Activated naive CD8-positive, alpha-beta T cell treated with anti-CD3 and anti-CD28 coated beads, Interleukin-2, amount 50 U/mL, for 24 hours (primary cell): ENCODE measurements at regions not wholly inside any gene's neighbourhood (a gene's known extent, or its start where the extent isn't known, plus 50 kb on each side); places are given as distances from the start of the nearest gene placed in this dataset.

Source experiments
- ATAC-seq: fragments of 150-1000 bp; cut with Tn5 transposase; one replicate; pipeline ENCODE4 v1.10.0; 2021
- DNase-seq: peaks from one replicate; pipeline ENCODE4 v3.0.0; 2021
- H3K27ac Mint-ChIP-seq: one replicate; pipeline ENCODE4 v1.8.0; 2021; ENCODE audit warnings: mild to moderate bottlenecking, mixed read lengths
- H3K27me3 Mint-ChIP-seq: one replicate; pipeline ENCODE4 v1.8.0; 2021; ENCODE audit warnings: mixed read lengths
- H3K36me3 Mint-ChIP-seq: one replicate; pipeline ENCODE4 v1.8.0; 2021; ENCODE audit warnings: low read depth, mixed read lengths
- H3K4me1 Mint-ChIP-seq: one replicate; pipeline ENCODE4 v1.8.0; 2021; ENCODE audit warnings: mixed read lengths
- H3K4me3 Mint-ChIP-seq: one replicate; pipeline ENCODE4 v1.8.0; 2021; ENCODE audit warnings: mild to moderate bottlenecking, moderate library complexity, mixed read lengths
- H3K9me3 Mint-ChIP-seq: one replicate; pipeline ENCODE4 v1.8.0; 2021; ENCODE audit warnings: mixed read lengths

GRCh38 chr10:8229153-8229552, 174.7 kb downstream of the GATA3 start:
- no peak for DNase-seq
- Mint-ChIP-seq H3K27me3 (no peaks in the 10 kb centered on the region), H3K27ac (no peak overlapping the region), H3K4me3 (no peak overlapping the region), H3K4me1 (peaks cover 14% of the 10 kb centered on the region), H3K36me3 (no peaks in the 10 kb centered on the region), H3K9me3 (no peaks in the 10 kb centered on the region)
- ATAC-seq = peak; percentile 73

- Mint-ChIP-seq H3K9me3 (no peaks in the 10 kb centered on the region), H3K27me3 (no peaks in the 10 kb centered on the region), H3K36me3 (no peaks in the 10 kb centered on the region), H3K4me1 (peaks cover 12% of the 10 kb centered on the region), H3K27ac (no peak overlapping the region), H3K4me3 (no peak overlapping the region)
- no peak for DNase-seq
- ATAC-seq = no peak
Measured at GRCh38 chr10:8230902-8231301, 176.4 kb downstream of the GATA3 start.

- H3K36me3 Mint-ChIP-seq = no peaks in the 10 kb centered on the region
Measured at GRCh38 chr10:8233049-8233448, 178.6 kb downstream of the GATA3 start.

GRCh38 chr10:8233832-8234259, 179.4 kb downstream of the GATA3 start:
- no peak overlapping the region for H3K27ac Mint-ChIP-seq
- no peaks in the 10 kb centered on the region for H3K36me3 Mint-ChIP-seq
- peaks cover 22% of the 10 kb centered on the region for H3K4me1 Mint-ChIP-seq
- H3K27me3 Mint-ChIP-seq = no peaks in the 10 kb centered on the region
- no peak overlapping the region for H3K4me3 Mint-ChIP-seq
- ATAC-seq (no peak), DNase-seq (no peak)
- H3K9me3 Mint-ChIP-seq = no peaks in the 10 kb centered on the region

More at GRCh38 chr10:8233049-8233448, 178.6 kb downstream of the GATA3 start:
- H3K27ac Mint-ChIP-seq = no peak overlapping the region
- ATAC-seq (no peak), DNase-seq (no peak)
- H3K4me3 Mint-ChIP-seq = no peak overlapping the region
- H3K4me1 Mint-ChIP-seq = peaks cover 17% of the 10 kb centered on the region
- H3K27me3 Mint-ChIP-seq = no peaks in the 10 kb centered on the region
- no peaks in the 10 kb centered on the region for H3K9me3 Mint-ChIP-seq

GRCh38 chr10:8235253-8236027, 181.0 kb downstream of the GATA3 start:
- H3K4me3 Mint-ChIP-seq = no peak overlapping the region
- H3K27me3 Mint-ChIP-seq = no peaks in the 10 kb centered on the region
- DNase-seq (no peak), ATAC-seq (no peak)
- H3K36me3 Mint-ChIP-seq = no peaks in the 10 kb centered on the region
- H3K4me1 Mint-ChIP-seq = peaks cover 25% of the 10 kb centered on the region
- no peaks in the 10 kb centered on the region for H3K9me3 Mint-ChIP-seq
- no peak overlapping the region for H3K27ac Mint-ChIP-seq

GRCh38 chr10:8238986-8239385, 184.5 kb downstream of the GATA3 start:
- Mint-ChIP-seq H3K36me3 (no peaks in the 10 kb centered on the region), H3K4me1 (peaks cover 44% of the 10 kb centered on the region), H3K27ac (peak overlapping the region; percentile 16), H3K9me3 (no peaks in the 10 kb centered on the region), H3K27me3 (no peaks in the 10 kb centered on the region), H3K4me3 (no peak overlapping the region)
- DNase-seq (no peak), ATAC-seq (peak; percentile 18)

GRCh38 chr10:8240861-8241260, 186.4 kb downstream of the GATA3 start:
- Mint-ChIP-seq H3K27ac (no peak overlapping the region), H3K4me1 (peaks cover 63% of the 10 kb centered on the region), H3K27me3 (no peaks in the 10 kb centered on the region), H3K36me3 (no peaks in the 10 kb centered on the region), H3K9me3 (no peaks in the 10 kb centered on the region), H3K4me3 (no peak overlapping the region)
- DNase-seq = no peak
- ATAC-seq = no peak

- peak overlapping the region; percentile 37 for H3K4me3 Mint-ChIP-seq
Measured at GRCh38 chr10:8242295-8242872, 187.9 kb downstream of the GATA3 start.

GRCh38 chr10:8245131-8245813, 190.8 kb downstream of the GATA3 start:
- Mint-ChIP-seq H3K4me3 (peak overlapping the region; percentile 58), H3K27ac (peak overlapping the region; percentile 86), H3K36me3 (peaks cover 3% of the 10 kb centered on the region), H3K9me3 (peaks cover 15% of the 10 kb centered on the region), H3K4me1 (peaks cover 56% of the 10 kb centered on the region), H3K27me3 (no peaks in the 10 kb centered on the region)
- DNase-seq (no peak), ATAC-seq (no peak)

More at GRCh38 chr10:8242295-8242872, 187.9 kb downstream of the GATA3 start:
- peaks cover 73% of the 10 kb centered on the region for H3K4me1 Mint-ChIP-seq
- H3K27ac Mint-ChIP-seq = peak overlapping the region; percentile 78
- H3K27me3 Mint-ChIP-seq = no peaks in the 10 kb centered on the region
- DNase-seq (peak; percentile 73), ATAC-seq (peak; percentile 98)
- H3K9me3 Mint-ChIP-seq = peaks cover 8% of the 10 kb centered on the region
- H3K36me3 Mint-ChIP-seq = peaks cover 3% of the 10 kb centered on the region

- Mint-ChIP-seq H3K27me3 (no peaks in the 10 kb centered on the region), H3K36me3 (peaks cover 3% of the 10 kb centered on the region), H3K27ac (peak overlapping the region; percentile 86)
Measured at GRCh38 chr10:8245814-8246142, 191.3 kb downstream of the GATA3 start.

GRCh38 chr10:8246548-8246947, 192.1 kb downstream of the GATA3 start:
- DNase-seq = no peak
- Mint-ChIP-seq H3K4me3 (no peak overlapping the region), H3K27me3 (no peaks in the 10 kb centered on the region), H3K36me3 (peaks cover 3% of the 10 kb centered on the region), H3K4me1 (peaks cover 53% of the 10 kb centered on the region), H3K27ac (no peak overlapping the region), H3K9me3 (peaks cover 15% of the 10 kb centered on the region)
- no peak for ATAC-seq

More at GRCh38 chr10:8245814-8246142, 191.3 kb downstream of the GATA3 start:
- peak overlapping the region; percentile 58 for H3K4me3 Mint-ChIP-seq
- peaks cover 56% of the 10 kb centered on the region for H3K4me1 Mint-ChIP-seq
- ATAC-seq = no peak
- peaks cover 15% of the 10 kb centered on the region for H3K9me3 Mint-ChIP-seq
- DNase-seq = no peak

GRCh38 chr10:8247191-8247590, 192.7 kb downstream of the GATA3 start:
- H3K27me3 Mint-ChIP-seq = no peaks in the 10 kb centered on the region
- ATAC-seq = no peak
- peaks cover 15% of the 10 kb centered on the region for H3K9me3 Mint-ChIP-seq
- H3K4me1 Mint-ChIP-seq = peaks cover 48% of the 10 kb centered on the region
- H3K27ac Mint-ChIP-seq = no peak overlapping the region
- H3K36me3 Mint-ChIP-seq = peaks cover 3% of the 10 kb centered on the region
- DNase-seq = no peak
- H3K4me3 Mint-ChIP-seq = no peak overlapping the region

- H3K36me3 Mint-ChIP-seq = peaks cover 3% of the 10 kb centered on the region
- H3K9me3 Mint-ChIP-seq = peaks cover 15% of the 10 kb centered on the region
- peaks cover 39% of the 10 kb centered on the region for H3K4me1 Mint-ChIP-seq
- H3K27ac Mint-ChIP-seq = no peak overlapping the region
- no peak for DNase-seq
- no peaks in the 10 kb centered on the region for H3K27me3 Mint-ChIP-seq
- no peak for ATAC-seq
- no peak overlapping the region for H3K4me3 Mint-ChIP-seq
Measured at GRCh38 chr10:8248868-8249267, 194.4 kb downstream of the GATA3 start.

- ATAC-seq (peak; percentile 96), DNase-seq (no peak)
- Mint-ChIP-seq H3K4me3 (peak overlapping the region; percentile 48), H3K4me1 (peaks cover 31% of the 10 kb centered on the region), H3K27ac (peak overlapping the region; percentile 94), H3K9me3 (peaks cover 4% of the 10 kb centered on the region), H3K36me3 (no peaks in the 10 kb centered on the region), H3K27me3 (no peaks in the 10 kb centered on the region)
Measured at GRCh38 chr10:8254350-8254749, 199.9 kb downstream of the GATA3 start.

GRCh38 chr10:8255301-8255700, 200.8 kb downstream of the GATA3 start:
- peaks cover 4% of the 10 kb centered on the region for H3K9me3 Mint-ChIP-seq
- H3K4me1 Mint-ChIP-seq = peaks cover 31% of the 10 kb centered on the region
- ATAC-seq (peak; percentile 24), DNase-seq (no peak)
- H3K27ac Mint-ChIP-seq = peak overlapping the region; percentile 94
- no peaks in the 10 kb centered on the region for H3K27me3 Mint-ChIP-seq
- no peaks in the 10 kb centered on the region for H3K36me3 Mint-ChIP-seq
- peak overlapping the region; percentile 48 for H3K4me3 Mint-ChIP-seq
